ENCODE measurements at regions not wholly inside any gene's neighbourhood (a gene's known extent, or its start where the extent isn't known, plus 50 kb on each side); places are given as distances from the start of the nearest gene placed in this dataset.
A peak's percentile ranks its signal among the peaks of the same experiment; 100 is the strongest.

GRCh38 chr16:82470016-82470415, 156.8 kb upstream of the CDH13 start:
- DNase-seq (ENCODE audit: insufficient read length, low spot score) (no peak), FAIRE-seq (no peak)
- TF ChIP-seq CTCF (IDR thresholded peaks at IDR 0.05; ENCODE audit: insufficient read depth, missing control alignments): no peak

GRCh38 chr16:82464187-82464586, 162.6 kb upstream of the CDH13 start:
- DNase-seq (ENCODE audit: insufficient read length, low spot score) (no peak), FAIRE-seq (no peak)
- TF ChIP-seq CTCF (IDR thresholded peaks at IDR 0.05; ENCODE audit: insufficient read depth, missing control alignments): no peak

- no peak for TF ChIP-seq CTCF (IDR thresholded peaks at IDR 0.05; ENCODE audit: insufficient read depth, missing control alignments)
- no peak for DNase-seq (ENCODE audit: insufficient read length, low spot score)
- FAIRE-seq: no peak
Measured at GRCh38 chr16:82460766-82461165, 166.0 kb upstream of the CDH13 start.

- no peak for FAIRE-seq
- DNase-seq (ENCODE audit: insufficient read length, low spot score): no peak
- no peak for TF ChIP-seq CTCF (IDR thresholded peaks at IDR 0.05; ENCODE audit: insufficient read depth, missing control alignments)
Measured at GRCh38 chr16:82459580-82460256, 167.1 kb upstream of the CDH13 start.

- no peak for FAIRE-seq
- peak; percentile 75 for TF ChIP-seq CTCF (IDR thresholded peaks at IDR 0.05; ENCODE audit: insufficient read depth, missing control alignments)
- no peak for DNase-seq (ENCODE audit: insufficient read length, low spot score)
Measured at GRCh38 chr16:82456683-82457082, 170.1 kb upstream of the CDH13 start.

- DNase-seq (ENCODE audit: insufficient read length, low spot score) (no peak), FAIRE-seq (no peak)
- TF ChIP-seq CTCF (IDR thresholded peaks at IDR 0.05; ENCODE audit: insufficient read depth, missing control alignments): no peak
Measured at GRCh38 chr16:82454566-82454965, 172.2 kb upstream of the CDH13 start.

- no peak for DNase-seq (ENCODE audit: insufficient read length, low spot score)
- no peak for TF ChIP-seq CTCF (IDR thresholded peaks at IDR 0.05; ENCODE audit: insufficient read depth, missing control alignments)
- FAIRE-seq: no peak
Measured at GRCh38 chr16:82454152-82454551, 172.6 kb upstream of the CDH13 start.
